ENCODE measurements at regions not wholly inside any gene's neighbourhood (a gene's known extent, or its start where the extent isn't known, plus 50 kb on each side); places are given as distances from the start of the nearest gene placed in this dataset.

GRCh38 chr7:124284937-124285336, 252.1 kb upstream of the TMEM229A start:
- no peak for ATAC-seq (ENCODE audit: low read depth)

DNA sequence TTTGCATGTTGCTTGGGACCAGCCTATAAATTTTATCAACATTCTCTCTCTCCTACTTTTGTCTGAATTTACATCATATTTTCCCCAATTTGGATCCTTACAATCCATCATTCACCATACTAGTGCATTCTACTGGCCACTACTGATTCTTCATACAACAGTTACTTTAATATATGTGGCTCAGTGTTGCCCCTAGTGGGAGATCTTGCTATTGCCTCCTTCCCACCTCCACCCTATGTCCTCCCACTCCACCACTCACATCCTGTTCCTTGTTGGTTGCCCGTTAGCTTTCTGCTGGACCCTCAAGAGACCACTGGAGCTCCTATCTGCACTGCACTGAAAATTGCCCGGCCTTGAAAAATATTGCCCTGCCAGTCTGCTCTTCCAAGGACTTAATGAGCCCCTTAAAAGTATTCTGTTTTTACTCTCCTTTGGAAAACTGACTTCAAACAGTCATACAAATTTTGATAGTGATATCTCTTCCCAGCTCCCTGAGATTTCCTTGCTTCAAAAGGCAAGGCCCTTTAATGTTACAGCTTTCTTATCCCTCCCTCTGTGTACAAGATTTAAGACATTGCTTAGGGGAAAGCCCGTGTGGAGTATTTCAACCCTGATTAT, 243.2 kb upstream of the TMEM229A start:
- H3K4me3 Mint-ChIP-seq, result no peak overlapping the region
- no peaks in the 10 kb centered on the region for H3K4me1 Mint-ChIP-seq
- no peaks in the 10 kb centered on the region for H3K36me3 Mint-ChIP-seq
- ATAC-seq (ENCODE audit: low read depth) (no peak), DNase-seq (no peak)
- H3K9me3 Mint-ChIP-seq, result peaks cover 3% of the 10 kb centered on the region
- no peak overlapping the region for H3K27ac Mint-ChIP-seq
- H3K27me3 Mint-ChIP-seq, result no peaks in the 10 kb centered on the region
- POLR2A ChIA-PET, result no interaction called here

More at GRCh38 chr7:124284937-124285336, 252.1 kb upstream of the TMEM229A start:
- no peaks in the 10 kb centered on the region for H3K27me3 Mint-ChIP-seq
- POLR2A ChIA-PET, result no interaction called here
- no peak overlapping the region for H3K27ac Mint-ChIP-seq
- no peak for DNase-seq
- no peaks in the 10 kb centered on the region for H3K9me3 Mint-ChIP-seq
- H3K36me3 Mint-ChIP-seq, result no peaks in the 10 kb centered on the region
- H3K4me1 Mint-ChIP-seq, result no peaks in the 10 kb centered on the region
- H3K4me3 Mint-ChIP-seq, result no peak overlapping the region

- H3K27me3 Mint-ChIP-seq, result no peaks in the 10 kb centered on the region
- H3K4me3 Mint-ChIP-seq, result no peak overlapping the region
- H3K9me3 Mint-ChIP-seq, result peaks cover 3% of the 10 kb centered on the region
- H3K4me1 Mint-ChIP-seq, result no peaks in the 10 kb centered on the region
- H3K36me3 Mint-ChIP-seq, result no peaks in the 10 kb centered on the region
- ATAC-seq (ENCODE audit: low read depth) (no peak), DNase-seq (no peak)
- H3K27ac Mint-ChIP-seq, result no peak overlapping the region
- POLR2A ChIA-PET, result no interaction called here
Measured at GRCh38 chr7:124275411-124275810, 242.5 kb upstream of the TMEM229A start.

DNA sequence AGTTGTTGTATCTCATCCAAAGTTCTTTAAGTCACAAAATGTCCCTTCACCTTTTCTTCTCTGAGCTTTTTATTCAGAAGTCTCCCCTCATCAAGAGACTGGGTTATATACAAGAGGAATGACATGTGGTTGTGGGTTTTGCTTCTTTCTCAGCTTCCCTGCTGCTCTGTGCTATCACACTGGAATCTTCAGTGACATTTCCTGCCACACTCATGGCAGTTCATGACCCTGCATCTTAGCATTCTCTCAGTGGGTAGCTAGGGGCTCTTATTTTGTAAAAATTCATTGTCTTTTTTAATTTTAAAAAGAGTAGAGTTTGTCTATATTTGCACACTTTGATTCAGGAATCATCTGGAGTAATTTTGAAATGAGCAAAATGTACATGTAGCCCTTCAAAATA, 236.9 kb upstream of the TMEM229A start:
- no peaks in the 10 kb centered on the region for H3K27me3 Mint-ChIP-seq
- H3K36me3 Mint-ChIP-seq, result no peaks in the 10 kb centered on the region
- H3K4me3 Mint-ChIP-seq, result no peak overlapping the region
- H3K27ac Mint-ChIP-seq, result no peak overlapping the region
- POLR2A ChIA-PET, result no interaction called here
- DNase-seq (no peak), ATAC-seq (ENCODE audit: low read depth) (no peak)
- no peaks in the 10 kb centered on the region for H3K4me1 Mint-ChIP-seq
- H3K9me3 Mint-ChIP-seq, result peaks cover 2% of the 10 kb centered on the region

DNA sequence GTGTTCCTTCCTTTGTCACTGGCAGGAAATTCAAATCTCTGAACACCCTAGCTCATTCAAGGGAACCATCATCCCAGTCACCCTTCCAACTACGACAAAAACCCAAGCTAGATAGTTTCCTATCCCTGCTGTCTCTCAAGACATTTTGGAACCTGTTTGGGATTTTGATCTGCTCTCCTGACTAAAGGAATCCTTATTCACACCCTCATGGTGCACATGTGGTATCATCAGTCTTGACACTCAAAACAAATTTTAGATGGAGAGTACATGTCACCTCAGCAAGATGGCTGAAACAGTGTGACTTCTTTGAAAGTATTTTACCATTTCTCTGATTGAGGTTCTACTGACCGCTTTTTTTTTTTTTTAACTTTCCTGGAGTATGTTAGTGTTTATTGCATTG, 234.3 kb upstream of the TMEM229A start:
- Mint-ChIP-seq H3K9me3 (no peaks in the 10 kb centered on the region), H3K36me3 (no peaks in the 10 kb centered on the region), H3K27me3 (no peaks in the 10 kb centered on the region), H3K4me1 (no peaks in the 10 kb centered on the region), H3K27ac (no peak overlapping the region), H3K4me3 (no peak overlapping the region)
- POLR2A ChIA-PET, result no interaction called here
- DNase-seq (no peak), ATAC-seq (ENCODE audit: low read depth) (no peak)

GRCh38 chr7:124263232-124263827, 230.5 kb upstream of the TMEM229A start:
- DNase-seq (no peak), ATAC-seq (ENCODE audit: low read depth) (no peak)
- H3K4me1 Mint-ChIP-seq, result no peaks in the 10 kb centered on the region
- no peak overlapping the region for H3K27ac Mint-ChIP-seq
- no peaks in the 10 kb centered on the region for H3K36me3 Mint-ChIP-seq
- H3K27me3 Mint-ChIP-seq, result no peaks in the 10 kb centered on the region
- POLR2A ChIA-PET, result no interaction called here
- no peak overlapping the region for H3K4me3 Mint-ChIP-seq
- no peaks in the 10 kb centered on the region for H3K9me3 Mint-ChIP-seq

DNA sequence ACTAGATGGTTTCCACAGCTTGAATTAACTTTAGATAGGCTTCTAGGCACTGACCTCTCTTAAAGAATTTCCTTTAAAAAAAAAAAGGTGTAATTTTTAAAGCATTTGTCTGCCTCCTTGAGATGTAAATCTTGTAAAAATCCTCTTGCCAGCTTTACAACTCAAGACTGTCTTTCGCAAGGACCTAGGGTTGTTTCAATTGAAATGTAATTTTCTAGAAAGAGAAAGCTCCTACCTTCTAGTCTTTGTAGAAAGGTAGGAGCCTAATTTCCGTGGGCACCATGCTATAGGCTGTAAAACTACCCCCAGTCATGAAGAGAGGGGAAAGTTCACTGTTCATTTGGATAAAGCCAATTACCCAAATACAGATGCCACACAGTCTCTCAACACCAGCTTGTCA, 228.8 kb upstream of the TMEM229A start:
- H3K4me3 Mint-ChIP-seq, result no peak overlapping the region

GRCh38 chr7:124257638-124258308, 224.9 kb upstream of the TMEM229A start:
- DNase-seq, result no peak
- Mint-ChIP-seq H3K4me1 (no peaks in the 10 kb centered on the region), H3K27ac (no peak overlapping the region), H3K27me3 (no peaks in the 10 kb centered on the region), H3K9me3 (peaks cover 1% of the 10 kb centered on the region), H3K4me3 (no peak overlapping the region), H3K36me3 (no peaks in the 10 kb centered on the region)
- ATAC-seq (ENCODE audit: low read depth), result no peak
- POLR2A ChIA-PET, result no interaction called here

More for the DNA sequence above, 228.8 kb upstream of the TMEM229A start:
- POLR2A ChIA-PET, result no interaction called here
- DNase-seq (no peak), ATAC-seq (ENCODE audit: low read depth) (no peak)
- peaks cover 1% of the 10 kb centered on the region for H3K9me3 Mint-ChIP-seq
- H3K27ac Mint-ChIP-seq, result no peak overlapping the region
- H3K4me1 Mint-ChIP-seq, result no peaks in the 10 kb centered on the region
- no peaks in the 10 kb centered on the region for H3K36me3 Mint-ChIP-seq
- no peaks in the 10 kb centered on the region for H3K27me3 Mint-ChIP-seq

GRCh38 chr7:124255041-124255655, 222.3 kb upstream of the TMEM229A start:
- Mint-ChIP-seq H3K4me1 (no peaks in the 10 kb centered on the region), H3K36me3 (no peaks in the 10 kb centered on the region), H3K4me3 (no peak overlapping the region), H3K27ac (no peak overlapping the region), H3K27me3 (no peaks in the 10 kb centered on the region), H3K9me3 (peaks cover 1% of the 10 kb centered on the region)
- DNase-seq (no peak), ATAC-seq (ENCODE audit: low read depth) (no peak)
- POLR2A ChIA-PET, result no interaction called here

GRCh38 chr7:124254396-124254795, 221.5 kb upstream of the TMEM229A start:
- POLR2A ChIA-PET, result no interaction called here
- Mint-ChIP-seq H3K36me3 (no peaks in the 10 kb centered on the region), H3K4me3 (no peak overlapping the region), H3K27ac (no peak overlapping the region), H3K9me3 (peaks cover 1% of the 10 kb centered on the region), H3K27me3 (no peaks in the 10 kb centered on the region), H3K4me1 (no peaks in the 10 kb centered on the region)
- ATAC-seq (ENCODE audit: low read depth), result no peak
- DNase-seq, result no peak

GRCh38 chr7:124251636-124252035, 218.8 kb upstream of the TMEM229A start:
- no peaks in the 10 kb centered on the region for H3K4me1 Mint-ChIP-seq
- no peaks in the 10 kb centered on the region for H3K27me3 Mint-ChIP-seq
- POLR2A ChIA-PET, result no interaction called here
- no peaks in the 10 kb centered on the region for H3K36me3 Mint-ChIP-seq
- no peak for DNase-seq
- H3K27ac Mint-ChIP-seq, result no peak overlapping the region
- no peak for ATAC-seq (ENCODE audit: low read depth)
- H3K4me3 Mint-ChIP-seq, result no peak overlapping the region
- H3K9me3 Mint-ChIP-seq, result no peaks in the 10 kb centered on the region

GRCh38 chr7:124250297-124251034, 217.6 kb upstream of the TMEM229A start:
- Mint-ChIP-seq H3K4me1 (no peaks in the 10 kb centered on the region), H3K36me3 (no peaks in the 10 kb centered on the region), H3K9me3 (peaks cover 2% of the 10 kb centered on the region), H3K4me3 (no peak overlapping the region), H3K27me3 (no peaks in the 10 kb centered on the region), H3K27ac (no peak overlapping the region)
- ATAC-seq (ENCODE audit: low read depth), result no peak
- POLR2A ChIA-PET, result no interaction called here
- no peak for DNase-seq

- Mint-ChIP-seq H3K27me3 (no peaks in the 10 kb centered on the region), H3K36me3 (no peaks in the 10 kb centered on the region)
Measured at GRCh38 chr7:124247691-124248090, 214.8 kb upstream of the TMEM229A start.

More at GRCh38 chr7:124247691-124248090, 214.8 kb upstream of the TMEM229A start:
- no peak overlapping the region for H3K27ac Mint-ChIP-seq
- H3K4me3 Mint-ChIP-seq, result no peak overlapping the region
- H3K9me3 Mint-ChIP-seq, result peaks cover 2% of the 10 kb centered on the region
- POLR2A ChIA-PET, result no interaction called here
- no peak for DNase-seq
- ATAC-seq (ENCODE audit: low read depth), result no peak
- no peaks in the 10 kb centered on the region for H3K4me1 Mint-ChIP-seq
